ENCODE measurements at regions not wholly inside any gene's neighbourhood (a gene's known extent, or its start where the extent isn't known, plus 50 kb on each side); places are given as distances from the start of the nearest gene placed in this dataset.

DNA sequence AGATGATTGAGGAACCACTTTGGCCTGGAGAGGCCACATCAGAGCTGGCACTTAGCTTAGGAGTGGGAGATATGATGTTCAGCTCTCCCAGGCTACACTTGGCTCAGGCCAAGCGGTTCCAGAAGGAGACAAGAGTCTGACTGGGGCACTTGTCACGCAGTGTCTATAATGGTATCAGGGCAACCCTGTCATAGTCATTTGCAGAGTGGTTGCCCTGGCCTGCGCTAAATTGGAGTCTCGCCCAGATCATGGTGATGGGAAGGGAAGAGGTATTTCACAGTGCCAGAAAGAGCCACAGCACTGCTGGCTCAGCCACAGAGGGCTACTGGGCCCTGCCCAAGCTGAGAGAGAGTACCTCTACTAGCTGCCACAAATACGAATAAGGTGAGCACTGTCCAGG is 186.9 kb upstream of the CRBN start (continued):
- TF ChIP-seq USF2 (CRISPR knock-in tag; IDR thresholded peaks at IDR 0.05) (no peak), ZKSCAN8 (CRISPR knock-in tag; IDR thresholded peaks at IDR 0.05) (no peak), ARID1B (IDR thresholded peaks at IDR 0.05) (no peak)
- TF ChIP-seq, protein P1, sequence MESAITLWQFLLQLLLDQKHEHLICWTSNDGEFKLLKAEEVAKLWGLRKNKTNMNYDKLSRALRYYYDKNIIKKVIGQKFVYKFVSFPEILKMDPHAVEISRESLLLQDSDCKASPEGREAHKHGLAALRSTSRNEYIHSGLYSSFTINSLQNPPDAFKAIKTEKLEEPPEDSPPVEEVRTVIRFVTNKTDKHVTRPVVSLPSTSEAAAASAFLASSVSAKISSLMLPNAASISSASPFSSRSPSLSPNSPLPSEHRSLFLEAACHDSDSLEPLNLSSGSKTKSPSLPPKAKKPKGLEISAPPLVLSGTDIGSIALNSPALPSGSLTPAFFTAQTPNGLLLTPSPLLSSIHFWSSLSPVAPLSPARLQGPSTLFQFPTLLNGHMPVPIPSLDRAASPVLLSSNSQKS (CRISPR knock-in tag; IDR thresholded peaks at IDR 0.05), result no peak

DNA sequence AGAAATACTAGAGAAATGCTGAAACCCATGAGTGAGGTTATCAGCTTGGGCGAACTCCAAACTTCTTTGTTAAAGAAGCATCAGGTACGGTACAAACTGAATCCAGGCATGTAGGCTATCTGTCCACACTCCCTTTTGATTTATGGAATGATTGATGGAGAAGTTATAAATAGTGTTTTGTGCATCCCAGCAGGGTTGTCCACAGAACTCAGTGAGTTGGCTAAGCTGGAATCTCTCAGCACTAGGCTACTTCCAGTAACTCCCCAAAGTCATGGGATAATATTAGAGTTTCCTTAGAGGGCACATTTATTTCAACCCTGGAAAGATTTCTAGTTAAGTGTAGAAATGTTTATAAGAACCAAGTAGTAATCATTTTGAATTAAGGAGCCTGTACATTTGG is 186.2 kb upstream of the CRBN start:
- ATAC-seq (no peak), FAIRE-seq (no peak), DNase-seq (ENCODE audit: extremely low read depth in 1 of 4, low spot score in 3 of 4) (no peak)
- Histone ChIP-seq H3K9me1 (ENCODE audit: control insufficient read depth, insufficient read depth, low read length) (no peaks in the 10 kb centered on the region), H3K79me2 (ENCODE audit: control insufficient read depth, insufficient read depth, low read length) (no peaks in the 10 kb centered on the region), H3K27ac (ENCODE audit: extremely low read depth, low read depth, low read length) (no peak overlapping the region), H3K9ac (ENCODE audit: insufficient read depth in 1 of 2, low read depth in 2 of 2, low read length in 2 of 2) (no peak overlapping the region), H3K4me2 (ENCODE audit: insufficient read depth, low read length) (no peak overlapping the region), H2AFZ (ENCODE audit: low read depth, low read length) (no peak overlapping the region), H3K4me1 (replicated peaks in 1 of 2; ENCODE audit: control insufficient read depth in 2 of 2, insufficient read depth in 2 of 2, low read length in 2 of 2) (no peaks in the 10 kb centered on the region), H3K36me3 (ENCODE audit: control insufficient read depth, insufficient read depth, low read length) (no peaks in the 10 kb centered on the region), H3K9me3 (replicated peaks; ENCODE audit: control insufficient read depth, insufficient read depth, low read depth, low read length) (0 out of 2 replicates have a peak, but pooled peaks cover 1% of the 10 kb centered on the region), H3K4me3 (no peak overlapping the region), H3K27me3 (ENCODE audit: control insufficient read depth in 2 of 2, insufficient read depth in 2 of 2, low read length in 2 of 2) (no peaks in the 10 kb centered on the region), H4K20me1 (replicated peaks; ENCODE audit: control insufficient read depth, insufficient read depth, low read length) (no peaks in the 10 kb centered on the region)
- CTCF ChIA-PET (ENCODE audit: low intra/inter-chr PET ratio), result no interaction called here
- in situ Hi-C loops (cut with MboI), result no loop called here
- 0% methylated on average over 2 of the region's 2 CpGs for WGBS (ENCODE audit: insufficient coverage, low coverage, missing lambda C conversion rate)
- intact Hi-C loops (cut with micrococcal nuclease), result no loop called here
- BruUV-seq (replicated peaks), result no TSS peak
- POLR2A ChIA-PET, result no interaction called here
- TF ChIP-seq BRCA1 (IDR thresholded peaks at IDR 0.05) (no peak), BRCA1 (CRISPR knock-in tag; IDR thresholded peaks at IDR 0.05) (no peak), KDM2B (CRISPR knock-in tag; IDR thresholded peaks at IDR 0.05) (no peak), ESRRA (IDR thresholded peaks at IDR 0.05; ENCODE audit: borderline replicate concordance, low read depth) (no peak), STAT5B (CRISPR knock-in tag; IDR thresholded peaks at IDR 0.05) (no peak), RBBP5 (IDR thresholded peaks at IDR 0.05; ENCODE audit: borderline replicate concordance, insufficient read depth, low read length, poor library complexity, severe bottlenecking) (no peak), ZNF140 (CRISPR knock-in tag; IDR thresholded peaks at IDR 0.05) (no peak), SRF (CRISPR knock-in tag; IDR thresholded peaks at IDR 0.05) (no peak), PTTG1 (tag; IDR thresholded peaks at IDR 0.05; ENCODE audit: low read depth) (no peak), PHB2 (IDR thresholded peaks at IDR 0.05; ENCODE audit: low read depth) (no peak)
- TF ChIP-seq, protein P2, sequence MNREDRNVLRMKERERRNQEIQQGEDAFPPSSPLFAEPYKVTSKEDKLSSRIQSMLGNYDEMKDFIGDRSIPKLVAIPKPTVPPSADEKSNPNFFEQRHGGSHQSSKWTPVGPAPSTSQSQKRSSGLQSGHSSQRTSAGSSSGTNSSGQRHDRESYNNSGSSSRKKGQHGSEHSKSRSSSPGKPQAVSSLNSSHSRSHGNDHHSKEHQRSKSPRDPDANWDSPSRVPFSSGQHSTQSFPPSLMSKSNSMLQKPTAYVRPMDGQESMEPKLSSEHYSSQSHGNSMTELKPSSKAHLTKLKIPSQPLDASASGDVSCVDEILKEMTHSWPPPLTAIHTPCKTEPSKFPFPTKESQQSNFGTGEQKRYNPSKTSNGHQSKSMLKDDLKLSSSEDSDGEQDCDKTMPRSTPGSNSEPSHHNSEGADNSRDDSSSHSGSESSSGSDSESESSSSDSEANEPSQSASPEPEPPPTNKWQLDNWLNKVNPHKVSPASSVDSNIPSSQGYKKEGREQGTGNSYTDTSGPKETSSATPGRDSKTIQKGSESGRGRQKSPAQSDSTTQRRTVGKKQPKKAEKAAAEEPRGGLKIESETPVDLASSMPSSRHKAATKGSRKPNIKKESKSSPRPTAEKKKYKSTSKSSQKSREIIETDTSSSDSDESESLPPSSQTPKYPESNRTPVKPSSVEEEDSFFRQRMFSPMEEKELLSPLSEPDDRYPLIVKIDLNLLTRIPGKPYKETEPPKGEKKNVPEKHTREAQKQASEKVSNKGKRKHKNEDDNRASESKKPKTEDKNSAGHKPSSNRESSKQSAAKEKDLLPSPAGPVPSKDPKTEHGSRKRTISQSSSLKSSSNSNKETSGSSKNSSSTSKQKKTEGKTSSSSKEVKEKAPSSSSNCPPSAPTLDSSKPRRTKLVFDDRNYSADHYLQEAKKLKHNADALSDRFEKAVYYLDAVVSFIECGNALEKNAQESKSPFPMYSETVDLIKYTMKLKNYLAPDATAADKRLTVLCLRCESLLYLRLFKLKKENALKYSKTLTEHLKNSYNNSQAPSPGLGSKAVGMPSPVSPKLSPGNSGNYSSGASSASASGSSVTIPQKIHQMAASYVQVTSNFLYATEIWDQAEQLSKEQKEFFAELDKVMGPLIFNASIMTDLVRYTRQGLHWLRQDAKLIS (CRISPR knock-in tag; IDR thresholded peaks at IDR 0.05), result no peak
- TF ChIP-seq, protein P3, sequence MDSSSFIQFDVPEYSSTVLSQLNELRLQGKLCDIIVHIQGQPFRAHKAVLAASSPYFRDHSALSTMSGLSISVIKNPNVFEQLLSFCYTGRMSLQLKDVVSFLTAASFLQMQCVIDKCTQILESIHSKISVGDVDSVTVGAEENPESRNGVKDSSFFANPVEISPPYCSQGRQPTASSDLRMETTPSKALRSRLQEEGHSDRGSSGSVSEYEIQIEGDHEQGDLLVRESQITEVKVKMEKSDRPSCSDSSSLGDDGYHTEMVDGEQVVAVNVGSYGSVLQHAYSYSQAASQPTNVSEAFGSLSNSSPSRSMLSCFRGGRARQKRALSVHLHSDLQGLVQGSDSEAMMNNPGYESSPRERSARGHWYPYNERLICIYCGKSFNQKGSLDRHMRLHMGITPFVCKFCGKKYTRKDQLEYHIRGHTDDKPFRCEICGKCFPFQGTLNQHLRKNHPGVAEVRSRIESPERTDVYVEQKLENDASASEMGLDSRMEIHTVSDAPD (CRISPR knock-in tag; IDR thresholded peaks at IDR 0.05), result no peak

Data from K562 (cell line).